HG02943 (cell line): ENCODE measurements at regions not wholly inside any gene's neighbourhood (a gene's known extent, or its start where the extent isn't known, plus 50 kb on each side); places are given as distances from the start of the nearest gene placed in this dataset.
A peak's percentile ranks its signal among the peaks of the same experiment; 100 is the strongest.

Experiments used
- ATAC-seq: cut with Tn5 transposase; IDR thresholded peaks from one replicate; pipeline ENCODE4 v1.9.1; 2021; ENCODE audit warnings: mild to moderate bottlenecking, low read depth, moderate library complexity; ENCODE audit not compliant: unreplicated experiment

DNA sequence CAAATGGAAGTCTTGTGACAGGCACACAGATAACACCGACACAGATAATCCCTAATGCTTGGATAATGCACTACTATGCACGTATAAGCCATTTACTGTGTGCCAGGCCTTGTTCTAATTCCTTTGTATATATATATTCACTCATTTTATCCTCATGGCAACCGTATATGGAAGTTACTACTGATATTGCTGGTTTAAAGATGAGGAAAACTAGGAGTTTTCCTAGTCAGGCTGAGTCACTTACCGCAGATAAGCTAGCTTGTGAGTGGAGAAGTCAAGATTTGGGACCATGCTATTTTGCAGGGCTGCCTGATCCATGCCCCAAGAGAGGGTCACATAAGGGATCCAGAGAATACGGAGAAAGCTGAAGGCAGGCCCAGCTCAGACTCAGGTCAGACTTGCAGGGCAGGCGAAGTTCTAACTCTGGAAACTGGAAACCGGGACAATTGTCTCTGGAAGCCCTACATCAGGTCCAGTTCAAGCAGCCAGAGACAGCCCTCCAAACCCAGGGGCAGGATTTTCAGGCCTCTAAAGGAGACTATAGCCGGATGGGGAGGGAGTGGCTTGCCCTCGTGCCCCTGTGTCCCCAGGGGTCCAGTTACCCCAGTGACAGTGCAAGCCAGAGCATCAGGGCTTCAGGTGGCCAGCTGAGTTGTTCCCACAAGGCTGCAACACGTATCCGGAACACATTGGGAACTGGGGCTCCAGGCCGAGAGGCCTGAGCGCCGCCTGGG is 534.8 kb downstream of the INSC start:
- ATAC-seq, result peak; percentile 8

DNA sequence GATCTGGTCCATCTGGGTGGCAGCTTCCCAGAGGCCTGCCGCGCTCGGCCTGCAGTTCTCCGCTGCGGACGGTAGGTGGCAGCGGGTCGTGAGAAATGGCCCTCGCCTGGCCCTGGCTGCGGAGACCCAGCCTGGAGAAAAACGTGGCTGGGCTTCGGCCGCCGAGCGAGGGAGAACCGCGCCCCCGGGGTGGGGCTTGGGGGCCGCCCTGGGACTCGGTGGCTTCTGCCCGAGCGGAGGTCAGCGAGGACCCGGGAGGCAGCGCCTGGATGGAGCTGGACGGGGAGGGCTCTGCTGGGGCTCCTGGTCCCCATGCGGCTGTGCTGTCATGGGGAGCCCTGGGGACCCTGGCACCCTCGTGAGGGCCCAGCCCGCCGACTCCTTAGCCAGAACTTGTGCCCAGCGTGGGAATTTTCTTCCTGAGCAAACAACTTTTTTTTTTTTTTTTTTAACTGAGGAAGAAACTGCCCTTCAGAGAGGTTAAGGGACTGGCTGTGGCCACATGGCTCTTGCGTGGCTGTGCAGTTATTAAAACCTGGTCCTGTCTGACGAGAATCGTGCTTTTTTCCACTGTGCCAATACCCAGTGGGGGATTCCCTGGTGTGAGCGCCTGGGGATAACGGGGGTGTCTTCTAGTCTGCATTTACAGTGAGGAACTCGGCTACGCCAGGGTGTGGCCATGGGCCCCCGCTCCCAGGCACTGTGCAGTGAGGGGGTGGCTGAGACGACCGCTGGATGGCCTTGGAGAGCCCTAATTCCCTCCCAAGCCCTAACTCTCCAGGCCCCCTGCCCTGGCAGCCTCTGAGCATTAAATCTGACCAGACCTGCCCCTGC is 535.6 kb downstream of the INSC start:
- peak; percentile 98 for ATAC-seq

DNA sequence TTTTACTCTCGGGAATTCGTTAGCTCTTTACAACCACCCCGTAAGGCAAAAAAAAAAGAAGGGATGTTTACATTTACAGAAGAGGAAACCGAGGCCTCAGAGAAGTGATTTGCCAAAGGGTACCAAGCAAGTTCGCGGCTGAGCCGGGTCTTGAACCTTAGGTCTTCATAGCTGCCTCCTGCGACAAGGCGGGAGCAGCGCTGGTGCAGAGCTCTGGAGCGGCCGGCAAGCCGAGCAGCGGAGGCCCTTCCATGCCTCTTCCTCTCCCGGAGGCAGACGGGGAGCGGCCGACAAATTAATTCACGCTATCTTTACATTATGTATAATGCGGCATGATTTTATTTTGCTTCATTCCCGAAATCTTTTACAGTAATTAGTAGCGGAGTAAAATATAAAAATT is 536.3 kb downstream of the INSC start:
- ATAC-seq, result no peak

DNA sequence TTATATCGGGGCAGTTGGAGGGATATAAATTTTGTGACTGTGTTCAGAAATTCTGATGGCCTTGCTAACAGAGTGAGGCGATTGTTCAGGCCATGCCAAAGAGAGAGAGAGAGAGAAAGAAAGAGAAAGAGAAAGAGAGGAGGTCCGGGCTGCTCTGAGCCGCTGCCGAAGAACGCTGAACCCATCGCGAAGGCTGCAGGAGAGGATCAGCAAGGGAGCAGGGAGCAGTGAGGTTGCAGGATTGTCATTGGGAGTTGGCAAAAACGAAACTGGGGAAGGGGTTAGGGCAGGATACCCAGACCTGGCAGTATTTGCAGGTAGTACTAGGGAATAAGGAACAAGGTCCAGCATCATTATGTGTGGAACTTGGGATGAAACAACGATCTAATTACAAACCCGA is 537.1 kb downstream of the INSC start:
- no peak for ATAC-seq

DNA sequence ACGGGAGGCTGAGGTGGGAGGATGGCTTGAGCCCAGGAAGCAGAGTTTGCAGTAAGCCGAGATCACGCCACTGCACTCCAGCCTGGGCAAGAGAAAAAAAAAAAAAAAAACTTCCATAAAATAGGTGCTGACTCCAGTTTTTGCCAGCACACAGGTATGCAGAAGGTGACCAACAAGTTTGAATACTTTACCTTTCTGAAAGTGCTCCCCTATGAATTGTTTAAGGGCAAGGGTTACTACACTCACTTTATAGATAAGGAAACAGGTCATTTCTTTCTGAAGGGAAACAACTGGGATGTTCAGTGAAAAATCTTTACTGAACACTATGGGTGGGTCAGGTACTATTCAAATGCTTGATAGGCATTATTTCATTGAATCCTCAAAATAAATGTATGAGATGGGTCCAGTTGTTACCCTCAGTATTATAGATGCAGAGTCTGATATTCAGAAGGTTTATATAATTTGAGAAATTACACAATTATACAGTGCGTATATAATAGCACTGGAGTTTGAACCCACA is 538.5 kb downstream of the INSC start:
- ATAC-seq, result no peak

DNA sequence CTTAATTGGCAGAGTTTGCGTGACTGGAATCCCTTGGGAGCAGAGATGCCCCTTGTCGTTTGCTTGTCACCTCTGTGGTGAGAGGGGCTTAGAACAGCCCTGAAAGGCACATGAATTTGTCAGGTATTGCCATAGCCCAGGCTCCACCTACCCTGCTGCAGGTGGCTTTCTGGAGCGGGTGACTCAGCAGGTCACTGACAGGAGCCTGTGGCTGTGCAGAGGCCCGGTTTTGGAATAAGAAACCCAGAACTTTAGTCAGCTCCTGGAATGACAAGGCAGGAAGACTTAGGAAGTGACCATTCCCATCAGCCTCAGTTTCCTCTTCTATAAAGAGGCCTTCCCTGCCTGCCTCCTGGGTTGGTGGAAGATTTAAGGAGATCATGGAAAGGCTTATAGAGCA is 539.7 kb downstream of the INSC start:
- ATAC-seq, result no peak

DNA sequence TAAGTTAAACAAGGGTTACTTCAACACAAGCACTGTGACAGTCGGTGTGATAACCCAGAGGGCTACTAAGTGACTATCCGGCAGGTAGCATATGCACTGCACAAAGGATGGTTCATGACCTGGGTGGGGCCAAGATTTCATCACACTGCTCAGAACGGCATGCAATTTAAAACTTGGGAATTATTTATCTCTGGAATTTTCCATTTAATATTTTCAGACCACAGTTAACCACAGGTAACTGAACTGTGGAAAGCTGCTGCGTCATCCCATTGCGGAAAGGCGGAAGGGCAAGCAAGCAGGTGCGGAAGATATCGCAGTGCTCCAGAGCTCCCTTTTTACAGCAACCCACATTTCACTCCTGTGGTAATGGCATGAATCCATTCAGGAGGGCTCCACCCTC is 540.8 kb downstream of the INSC start:
- no peak for ATAC-seq

DNA sequence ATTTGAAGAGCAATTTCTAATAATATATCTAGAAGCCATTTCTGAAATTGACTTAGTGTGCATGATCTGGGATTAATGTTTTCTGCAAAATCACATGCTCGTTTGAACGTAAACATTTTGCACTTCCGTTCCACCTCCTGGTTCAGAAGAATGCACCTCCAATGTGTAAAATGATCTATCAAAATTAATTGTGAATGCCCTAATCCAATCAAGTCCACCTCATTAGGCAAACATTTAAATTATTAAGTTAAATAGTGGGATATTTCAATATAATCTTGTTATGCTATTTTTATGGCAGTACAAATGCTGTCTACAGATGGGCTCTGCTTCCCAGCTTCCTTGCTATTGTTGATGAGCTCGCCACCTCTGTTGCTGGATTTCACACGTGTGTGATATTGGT is 542.5 kb downstream of the INSC start:
- no peak for ATAC-seq

DNA sequence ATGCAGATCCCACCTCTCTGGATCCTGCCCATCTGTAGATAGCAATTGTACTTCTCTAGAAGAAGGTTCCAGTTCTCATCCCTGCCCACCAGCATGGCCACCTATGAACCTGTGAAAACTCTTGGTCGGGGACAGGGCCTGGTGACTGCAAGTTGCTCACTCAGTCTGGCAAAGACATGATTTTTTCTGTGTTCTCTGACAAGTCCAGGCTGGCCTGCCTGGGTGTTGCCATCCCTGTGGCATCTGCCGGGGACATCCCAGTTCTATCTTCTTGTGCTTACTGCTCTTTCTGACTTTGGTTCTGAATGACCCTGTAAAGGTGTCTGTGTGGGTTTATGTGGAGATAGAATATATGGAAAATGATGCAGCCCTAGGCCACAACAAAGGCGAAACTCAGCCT is 545.8 kb downstream of the INSC start:
- no peak for ATAC-seq

DNA sequence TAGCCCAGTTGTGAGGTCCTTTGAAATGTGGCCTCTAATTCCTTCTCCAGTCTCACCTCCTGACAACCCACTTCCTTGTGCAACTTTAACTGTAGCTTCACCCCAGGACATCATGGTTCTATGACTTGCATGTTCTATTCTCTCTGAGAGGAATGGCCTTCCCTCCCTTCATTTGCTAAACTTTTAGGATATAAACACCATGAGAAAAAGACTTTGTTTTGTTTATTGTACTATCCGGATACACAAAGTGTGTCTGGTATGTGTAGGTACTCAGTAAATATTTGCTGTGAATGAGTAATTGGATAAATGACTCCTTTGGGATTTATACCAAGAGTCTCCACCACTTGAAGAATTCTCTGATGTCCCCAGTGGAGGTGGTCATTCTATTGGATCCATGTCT is 547.6 kb downstream of the INSC start:
- ATAC-seq, result no peak

DNA sequence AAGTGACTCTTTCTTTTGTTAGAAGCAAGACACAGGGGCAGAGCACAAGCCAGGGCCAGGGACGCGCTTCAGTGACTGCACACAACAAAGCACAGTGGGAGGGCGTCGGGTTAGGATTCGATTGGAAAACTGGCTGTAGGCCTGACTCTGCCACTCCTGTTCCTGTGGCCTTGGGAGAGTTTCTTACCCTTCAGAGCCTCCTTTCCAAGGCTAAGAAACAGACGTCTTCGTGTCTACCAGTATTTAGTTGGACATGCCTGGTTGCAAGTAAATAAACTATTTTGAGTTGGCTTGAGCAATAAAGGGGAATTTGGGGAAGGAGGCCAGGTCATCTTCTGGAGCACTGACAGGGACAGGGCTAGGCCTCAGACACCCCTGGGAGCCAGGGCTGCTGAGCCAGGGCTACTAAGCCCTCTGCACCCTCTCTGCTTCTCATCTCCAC is 549.1 kb downstream of the INSC start:
- no peak for ATAC-seq

DNA sequence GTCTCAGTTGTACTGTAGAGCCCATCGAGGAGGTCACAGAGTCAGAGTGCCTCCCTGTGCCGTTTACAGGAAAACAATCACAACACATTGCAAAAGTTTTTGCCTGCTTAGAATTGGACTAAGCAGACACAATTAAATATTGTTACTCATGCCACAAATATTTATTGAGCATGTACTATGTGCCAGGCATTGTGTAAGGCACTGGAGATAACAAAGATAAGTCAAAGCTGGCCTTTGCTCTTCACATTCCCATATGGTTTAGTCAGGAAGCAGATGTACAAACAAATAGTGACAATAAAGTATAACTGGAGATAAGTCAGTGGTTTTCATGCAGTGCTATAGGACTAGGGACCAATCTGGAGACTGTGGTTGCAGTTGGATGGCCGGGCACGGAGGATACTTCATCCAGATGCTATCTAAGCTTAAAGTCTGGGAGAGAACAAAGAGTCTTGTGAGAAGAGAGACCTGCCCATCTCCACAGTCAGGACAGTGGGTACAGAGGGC is 550.7 kb downstream of the INSC start:
- no peak for ATAC-seq

DNA sequence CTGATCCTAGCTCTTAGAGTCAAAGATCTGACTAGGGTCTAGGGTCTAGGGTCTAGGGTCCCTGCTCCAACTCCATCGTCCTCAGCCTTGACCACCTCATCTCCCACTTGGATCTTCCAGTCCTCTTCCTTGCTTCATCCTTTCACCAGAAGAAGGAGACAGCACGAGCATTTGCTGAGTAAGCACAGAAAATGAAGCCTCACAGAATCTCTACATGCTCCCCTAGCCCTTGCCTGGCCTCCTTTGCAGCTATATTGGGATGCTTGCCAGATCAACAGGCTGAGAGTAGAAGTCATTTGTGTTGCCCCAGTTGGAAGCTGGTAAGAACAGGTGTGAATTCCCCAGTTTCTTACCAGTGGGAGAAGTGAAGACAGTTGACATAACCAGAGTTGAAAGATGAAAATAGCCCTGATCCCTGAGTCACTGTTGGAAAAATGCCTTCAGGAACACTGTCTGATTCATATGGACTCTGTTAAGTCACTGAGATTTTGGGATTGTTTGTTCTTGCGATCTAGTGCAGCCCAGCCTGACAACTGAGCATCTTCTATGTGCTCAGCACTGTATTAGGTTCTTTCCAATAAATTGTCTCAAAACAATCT is 552.5 kb downstream of the INSC start:
- ATAC-seq, result no peak

DNA sequence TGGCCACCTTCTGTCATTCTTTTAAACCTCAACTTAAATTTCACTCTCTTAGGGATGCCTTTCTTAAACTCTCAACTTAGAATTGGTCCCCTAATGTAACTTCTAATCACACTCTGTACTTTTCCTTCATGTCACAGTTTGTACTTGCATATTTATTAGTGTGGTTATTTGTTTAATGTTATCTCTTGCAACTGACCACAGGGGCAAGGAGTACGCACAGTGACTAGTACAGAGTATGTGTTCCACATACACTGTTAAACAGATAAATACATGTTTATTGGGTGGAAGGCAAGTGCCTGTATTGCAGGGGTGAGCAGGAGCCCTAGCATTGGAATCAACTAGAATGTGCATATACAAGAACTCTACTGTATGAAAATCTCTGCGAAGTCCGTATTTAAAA is 554.0 kb downstream of the INSC start:
- ATAC-seq, result no peak

DNA sequence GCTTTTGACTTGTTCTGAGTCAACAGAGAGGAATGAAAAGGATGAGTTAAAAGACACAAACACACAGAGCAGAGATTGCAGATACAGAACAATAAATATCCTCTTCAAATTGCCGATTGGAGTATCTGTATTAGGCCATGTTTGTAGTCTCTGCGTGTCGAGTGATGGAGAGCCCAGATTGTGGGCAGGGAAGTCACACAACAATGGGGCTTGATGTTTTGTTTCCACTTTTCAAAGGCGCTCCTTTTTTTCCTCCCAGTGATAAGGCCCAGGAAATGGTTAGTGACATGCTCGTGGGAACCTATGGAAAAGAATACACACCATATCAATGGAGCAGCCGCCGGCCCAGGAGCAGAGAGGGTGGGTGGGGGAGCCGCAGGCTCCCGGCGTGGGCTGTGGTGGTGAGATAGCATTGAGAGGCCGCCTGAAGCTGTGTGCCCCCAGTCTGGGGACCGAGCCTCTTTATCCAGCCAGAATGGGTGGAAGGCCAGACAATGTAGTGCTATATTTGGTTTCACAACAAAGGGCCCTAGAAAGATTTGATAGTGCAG is 555.9 kb downstream of the INSC start:
- no peak for ATAC-seq

DNA sequence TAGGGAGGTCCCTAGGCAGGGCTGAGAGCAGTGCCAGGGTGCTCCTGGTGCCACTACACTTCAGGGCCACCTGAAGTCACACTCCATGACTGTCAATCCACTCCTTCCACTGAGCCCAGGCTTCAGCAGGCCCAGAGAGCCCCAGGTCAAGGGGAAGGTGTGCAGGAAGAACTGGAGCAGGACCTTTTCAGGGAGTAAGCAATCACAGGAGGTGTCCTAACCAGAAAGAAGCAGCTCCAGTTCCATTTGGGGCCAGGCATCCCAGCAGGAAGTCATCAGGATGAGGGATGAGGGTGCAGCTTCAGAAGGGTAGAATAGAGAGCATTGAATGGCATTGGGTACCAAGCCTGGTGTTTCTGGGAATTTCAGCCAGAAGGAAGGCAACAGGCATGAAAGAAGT is 556.5 kb downstream of the INSC start:
- no peak for ATAC-seq

DNA sequence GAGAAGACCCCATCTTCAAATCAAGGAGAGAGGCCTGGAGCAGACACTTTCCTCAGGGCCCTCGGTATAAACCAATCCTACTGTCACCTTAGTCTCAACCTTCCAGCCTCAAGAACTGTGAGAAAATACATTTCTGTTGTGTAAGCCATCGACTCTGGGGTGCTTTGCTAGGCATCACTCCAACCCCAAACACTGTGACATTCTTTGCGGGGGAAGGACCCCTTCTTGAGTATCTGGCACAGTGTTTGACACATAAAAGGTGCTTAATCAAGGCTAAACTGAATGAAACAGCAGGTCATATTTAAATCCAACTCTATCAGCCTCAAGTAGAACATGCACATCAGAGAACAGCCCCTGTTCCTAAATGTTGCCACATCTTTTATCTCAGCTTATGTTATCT is 558.1 kb downstream of the INSC start:
- no peak for ATAC-seq

DNA sequence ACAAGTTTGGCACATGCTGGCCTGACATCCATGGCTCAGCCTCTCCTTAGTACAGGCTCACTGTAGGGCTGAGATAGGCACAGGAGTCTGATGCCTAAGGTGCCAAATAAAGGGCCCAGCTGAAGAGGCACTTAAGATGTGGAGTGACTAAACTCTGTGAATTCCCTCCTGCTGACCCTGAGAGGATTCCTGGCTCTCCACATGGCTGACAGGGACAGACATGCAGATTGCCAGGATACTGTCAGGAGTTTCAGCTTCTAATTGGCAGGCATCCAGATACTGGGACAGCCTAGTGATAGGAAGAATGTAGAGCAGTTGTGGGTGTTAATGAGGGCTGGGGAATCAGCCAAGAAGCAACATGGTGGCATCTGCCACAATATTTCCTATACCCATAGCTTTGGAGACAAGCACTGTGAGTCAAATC is 558.7 kb downstream of the INSC start:
- ATAC-seq, result no peak

DNA sequence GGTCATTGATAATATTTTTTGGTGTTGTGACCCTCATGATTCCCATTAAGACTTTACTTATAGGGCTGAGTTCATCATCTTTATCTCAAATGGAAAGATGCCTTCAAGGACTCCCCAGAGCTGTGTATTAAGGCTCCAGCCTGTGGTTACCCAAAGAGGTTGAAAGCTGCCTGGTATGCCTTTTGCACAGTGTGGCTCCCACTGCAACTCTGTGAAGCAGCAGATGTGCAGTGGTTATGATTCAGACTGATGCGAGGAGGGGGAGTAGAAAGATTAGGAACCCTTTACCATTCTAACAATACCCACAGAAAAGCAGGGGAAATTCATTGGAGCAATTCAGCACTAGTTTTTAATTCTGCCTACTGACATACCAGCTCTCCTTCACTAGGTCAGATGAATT is 560.0 kb downstream of the INSC start:
- no peak for ATAC-seq

DNA sequence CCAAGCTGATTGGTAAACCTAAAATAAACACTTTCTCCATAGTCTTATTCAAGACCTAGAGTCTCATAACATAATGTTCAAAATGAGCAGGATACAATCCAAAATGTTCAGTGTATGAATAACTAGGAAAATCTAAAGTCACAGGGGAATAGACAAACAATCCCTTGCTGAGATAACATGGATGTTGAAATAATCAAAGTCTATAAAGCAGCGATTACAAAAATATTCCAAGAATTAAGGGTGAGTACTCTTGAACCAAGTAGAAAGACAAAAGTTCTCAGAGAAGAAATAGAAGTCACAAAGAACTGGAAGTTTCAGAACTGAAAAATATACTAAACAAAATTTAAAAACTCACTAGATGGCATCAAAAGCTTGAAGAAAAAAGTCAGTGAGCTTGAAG is 561.0 kb downstream of the INSC start:
- no peak for ATAC-seq

DNA sequence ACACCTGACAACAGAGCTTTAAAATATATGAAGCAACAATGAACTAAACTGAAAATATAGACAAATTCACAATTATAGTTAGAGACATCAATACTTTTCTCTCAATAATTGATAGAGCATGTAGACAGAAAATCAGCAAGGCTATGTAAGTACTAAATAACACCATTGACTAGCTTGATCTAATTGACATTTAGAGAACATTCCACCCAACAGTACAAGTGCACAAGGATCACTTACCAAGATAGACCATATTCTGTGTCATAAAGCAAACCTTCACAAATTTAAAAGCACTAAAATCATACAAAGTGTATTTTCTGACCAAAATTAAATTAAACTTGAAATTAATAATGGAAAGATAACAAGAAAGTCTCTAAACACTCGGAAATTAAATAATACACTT is 562.5 kb downstream of the INSC start:
- ATAC-seq, result no peak
